ENCODE measurements at regions not wholly inside any gene's neighbourhood (a gene's known extent, or its start where the extent isn't known, plus 50 kb on each side); places are given as distances from the start of the nearest gene placed in this dataset.

- Mint-ChIP-seq H3K4me1 (no peaks in the 10 kb centered on the region), H3K27ac (no peak overlapping the region), H3K36me3 (ENCODE audit: low read depth) (no peaks in the 10 kb centered on the region), H3K4me3 (no peak overlapping the region), H3K9me3 (no peaks in the 10 kb centered on the region), H3K27me3 (ENCODE audit: insufficient read depth) (no peaks in the 10 kb centered on the region)
- Histone ChIP-seq H3K27me3 (ENCODE audit: control insufficient read depth, insufficient read depth, low read length, poor library complexity, severe bottlenecking) (no peaks in the 10 kb centered on the region), H3K4me3 (ENCODE audit: low read length) (no peak overlapping the region), H3K9ac (ENCODE audit: extremely low read depth, low read length, poor library complexity, severe bottlenecking) (no peak overlapping the region), H3K4me1 (ENCODE audit: control insufficient read depth, insufficient read depth, low read length) (no peaks in the 10 kb centered on the region), H3K27ac (ENCODE audit: low read depth, low read length) (no peak overlapping the region), H3K36me3 (ENCODE audit: control insufficient read depth, insufficient read depth, low read length) (no peaks in the 10 kb centered on the region), H3K9me3 (ENCODE audit: control insufficient read depth, low read length) (no peaks in the 10 kb centered on the region)
- 40 to 78% methylated on average over 1 to 2 of the region's 2 CpGs for WGBS, 2 experiments (ENCODE audit: insufficient coverage in 1 of 2, insufficient read length in 1 of 2)
- DNase-seq, result no peak
- TF ChIP-seq CTCF (conservative IDR thresholded peaks at IDR 0.05), result no peak
These were observed 986.5 kb downstream of the CDH18 start for GRCh38 chr5:19001539-19001938.

- WGBS, 2 experiments (ENCODE audit: insufficient coverage in 1 of 2, insufficient read length in 1 of 2), result 84% methylated on average over 1 of the region's 1 CpG; no CpG with 5 or more reads in 1 of the 2 experiments
- Mint-ChIP-seq H3K9me3 (no peaks in the 10 kb centered on the region), H3K36me3 (ENCODE audit: low read depth) (no peaks in the 10 kb centered on the region)
These were observed 985.9 kb downstream of the CDH18 start for GRCh38 chr5:19002111-19002510.

GRCh38 chr5:19018822-19019221, 969.2 kb downstream of the CDH18 start:
- no peak for TF ChIP-seq CTCF (conservative IDR thresholded peaks at IDR 0.05)
- DNase-seq, result peak; percentile 48
- peaks cover 12% of the 10 kb centered on the region for H3K4me1 Mint-ChIP-seq
- Histone ChIP-seq H3K4me1 (ENCODE audit: control insufficient read depth, insufficient read depth, low read length) (peaks cover 3% of the 10 kb centered on the region), H3K27me3 (ENCODE audit: control insufficient read depth, insufficient read depth, low read length, poor library complexity, severe bottlenecking) (no peaks in the 10 kb centered on the region), H3K4me3 (ENCODE audit: low read length) (no peak overlapping the region), H3K27ac (ENCODE audit: low read depth, low read length) (peak overlapping the region; percentile 29), H3K36me3 (ENCODE audit: control insufficient read depth, insufficient read depth, low read length) (no peaks in the 10 kb centered on the region), H3K9ac (ENCODE audit: extremely low read depth, low read length, poor library complexity, severe bottlenecking) (no peak overlapping the region), H3K9me3 (ENCODE audit: control insufficient read depth, low read length) (no peaks in the 10 kb centered on the region)
- no peak overlapping the region for H3K4me3 Mint-ChIP-seq
- H3K9me3 Mint-ChIP-seq, result no peaks in the 10 kb centered on the region
- no peaks in the 10 kb centered on the region for H3K27me3 Mint-ChIP-seq (ENCODE audit: insufficient read depth)
- 22 to 61% methylated on average over 3 to 5 of the region's 5 CpGs for WGBS, 2 experiments (ENCODE audit: insufficient coverage in 1 of 2, insufficient read length in 1 of 2)
- no peaks in the 10 kb centered on the region for H3K36me3 Mint-ChIP-seq (ENCODE audit: low read depth)
- peak overlapping the region; percentile 77 for H3K27ac Mint-ChIP-seq

More at GRCh38 chr5:19002111-19002510, 985.9 kb downstream of the CDH18 start:
- Histone ChIP-seq H3K36me3 (ENCODE audit: control insufficient read depth, insufficient read depth, low read length) (no peaks in the 10 kb centered on the region), H3K4me1 (ENCODE audit: control insufficient read depth, insufficient read depth, low read length) (no peaks in the 10 kb centered on the region), H3K27ac (ENCODE audit: low read depth, low read length) (no peak overlapping the region), H3K27me3 (ENCODE audit: control insufficient read depth, insufficient read depth, low read length, poor library complexity, severe bottlenecking) (no peaks in the 10 kb centered on the region), H3K9me3 (ENCODE audit: control insufficient read depth, low read length) (no peaks in the 10 kb centered on the region), H3K9ac (ENCODE audit: extremely low read depth, low read length, poor library complexity, severe bottlenecking) (no peak overlapping the region), H3K4me3 (ENCODE audit: low read length) (no peak overlapping the region)
- Mint-ChIP-seq H3K27ac (no peak overlapping the region), H3K27me3 (ENCODE audit: insufficient read depth) (no peaks in the 10 kb centered on the region), H3K4me1 (no peaks in the 10 kb centered on the region), H3K4me3 (no peak overlapping the region)
- TF ChIP-seq CTCF (conservative IDR thresholded peaks at IDR 0.05), result no peak
- DNase-seq, result no peak

Data from endodermal cell (in vitro differentiated cells).